ENCODE measurements at regions not wholly inside any gene's neighbourhood (a gene's known extent, or its start where the extent isn't known, plus 50 kb on each side); places are given as distances from the start of the nearest gene placed in this dataset.

- intact Hi-C loops (cut with DNase I), result no loop called here
- Histone ChIP-seq H3K36me3 (no peaks in the 10 kb centered on the region), H3K4me1 (no peaks in the 10 kb centered on the region), H3K27me3 (no peaks in the 10 kb centered on the region), H3K9me3 (no peaks in the 10 kb centered on the region), H3K27ac (no peak overlapping the region), H3K4me3 (no peak overlapping the region)
- ATAC-seq, result peak in 1 of 4 donors; percentile 6
- no CpG with 5 or more reads among the region's 1 CpG for WGBS (ENCODE audit: insufficient coverage, low coverage, low lambda C conversion rate, missing lambda C conversion rate)
- no peak for DNase-seq
- TF ChIP-seq POLR2A (IDR thresholded peaks at IDR 0.05) (no peak), CTCF (IDR thresholded peaks at IDR 0.05) (no peak)
Measured at GRCh38 chr2:134198006-134198634, 55.8 kb upstream of the MGAT5 start.

GRCh38 chr2:134199123-134199522 lies 54.7 kb upstream of the MGAT5 start:
- H3K36me3 ChIP-seq, result no peaks in the 10 kb centered on the region
- no peak overlapping the region for H3K4me3 ChIP-seq
- DNase-seq (no peak), ATAC-seq (peak in 2 of 4 donors; percentile 16 to 28)
- H3K27me3 ChIP-seq, result no peaks in the 10 kb centered on the region
- no peak for TF ChIP-seq POLR2A (IDR thresholded peaks at IDR 0.05)
- no peak for TF ChIP-seq CTCF (IDR thresholded peaks at IDR 0.05)
- WGBS (ENCODE audit: insufficient coverage, low coverage, low lambda C conversion rate, missing lambda C conversion rate), result 72% methylated on average over 3 of the region's 3 CpGs
- no peak overlapping the region for H3K27ac ChIP-seq
- intact Hi-C loops (cut with DNase I), result no loop called here
- no peaks in the 10 kb centered on the region for H3K9me3 ChIP-seq
- H3K4me1 ChIP-seq, result no peaks in the 10 kb centered on the region

- TF ChIP-seq POLR2A (IDR thresholded peaks at IDR 0.05) (no peak), CTCF (IDR thresholded peaks at IDR 0.05) (no peak)
- intact Hi-C loops (cut with DNase I), result loop anchor here in 1 of 2 donors (10.0 kb wide), 1 partner anchor 75 kb away; no protein-coding TSS in a partner anchor
Measured at GRCh38 chr2:134200036-134200618, 53.7 kb upstream of the MGAT5 start.

GRCh38 chr2:134201533-134201932 lies 52.3 kb upstream of the MGAT5 start:
- TF ChIP-seq CTCF (IDR thresholded peaks at IDR 0.05) (no peak), POLR2A (IDR thresholded peaks at IDR 0.05) (no peak)
- Histone ChIP-seq H3K4me1 (no peaks in the 10 kb centered on the region), H3K9me3 (no peaks in the 10 kb centered on the region), H3K27me3 (no peaks in the 10 kb centered on the region), H3K4me3 (no peak overlapping the region), H3K27ac (no peak overlapping the region), H3K36me3 (no peaks in the 10 kb centered on the region)
- ATAC-seq (no peak), DNase-seq (no peak)
- 67% methylated on average over 1 of the region's 7 CpGs for WGBS (ENCODE audit: insufficient coverage, low coverage, low lambda C conversion rate, missing lambda C conversion rate)
- intact Hi-C loops (cut with DNase I), result loop anchor here in 1 of 2 donors (10.0 kb wide), 1 partner anchor 77 kb away; no protein-coding TSS in a partner anchor

More at GRCh38 chr2:134200036-134200618, 53.7 kb upstream of the MGAT5 start:
- Histone ChIP-seq H3K4me1 (no peaks in the 10 kb centered on the region), H3K36me3 (no peaks in the 10 kb centered on the region), H3K27ac (no peak overlapping the region), H3K4me3 (no peak overlapping the region), H3K9me3 (no peaks in the 10 kb centered on the region), H3K27me3 (no peaks in the 10 kb centered on the region)
- DNase-seq (no peak), ATAC-seq (no peak)
- 85% methylated on average over 4 of the region's 4 CpGs for WGBS (ENCODE audit: insufficient coverage, low coverage, low lambda C conversion rate, missing lambda C conversion rate)

Measured in right lobe of liver (tissue), 6 donors.